Stimulated activated CD4-positive, alpha-beta T cell treated with anti-CD3 and anti-CD28 coated beads, Interleukin-12 subunit alpha, Interleukin-12 subunit beta, amount 100 ng/mL, for 24 hours (primary cell): ENCODE measurements at regions not wholly inside any gene's neighbourhood (a gene's known extent, or its start where the extent isn't known, plus 50 kb on each side); places are given as distances from the start of the nearest gene placed in this dataset.
"Not testable (repeated sequence)": the region's sequence is repeated elsewhere in the genome, so short reads cannot be mapped to it uniquely, and the experiment has no call there.

Experiments used
- DNase-seq, 2 experiments: peaks; one replicate each; pipeline ENCODE4 v3.0.0-alpha.2; 2020; ENCODE audit warnings: low read depth in 2 of 2

GRCh38 chr7:153405704-153406485 lies 646.3 kb upstream of the DPP6 start:
- DNase-seq = no peak

GRCh38 chr7:153406486-153406872 lies 645.7 kb upstream of the DPP6 start:
- DNase-seq = no peak

- DNase-seq = no peak
Observed at GRCh38 chr7:153407291-153408046, 644.7 kb upstream of the DPP6 start.

- DNase-seq = no peak
Observed at GRCh38 chr7:153408360-153409335, 643.5 kb upstream of the DPP6 start.

- DNase-seq = not testable (repeated sequence)
Observed at GRCh38 chr7:153409567-153410342, 642.4 kb upstream of the DPP6 start.

- DNase-seq = not testable (repeated sequence)
Observed at GRCh38 chr7:153410997-153411642, 641.1 kb upstream of the DPP6 start.

- DNase-seq = not testable (repeated sequence)
Observed at GRCh38 chr7:153412114-153412823, 639.9 kb upstream of the DPP6 start.

GRCh38 chr7:153412824-153413198 lies 639.4 kb upstream of the DPP6 start:
- DNase-seq = not testable (repeated sequence)

GRCh38 chr7:153413199-153413539 lies 639.0 kb upstream of the DPP6 start:
- no peak for DNase-seq

- no peak for DNase-seq
Observed at GRCh38 chr7:153413540-153414287, 638.5 kb upstream of the DPP6 start.

GRCh38 chr7:153414288-153414629 lies 637.9 kb upstream of the DPP6 start:
- DNase-seq = no peak

GRCh38 chr7:153415632-153416031 lies 636.6 kb upstream of the DPP6 start:
- DNase-seq = no peak

- no peak for DNase-seq
Observed at GRCh38 chr7:153422291-153423209, 629.6 kb upstream of the DPP6 start.

GRCh38 chr7:153423210-153423590 lies 629.0 kb upstream of the DPP6 start:
- no peak for DNase-seq

- no peak for DNase-seq
Observed at GRCh38 chr7:153430931-153431330, 621.3 kb upstream of the DPP6 start.

- DNase-seq = no peak
Observed at GRCh38 chr7:153432063-153432462, 620.1 kb upstream of the DPP6 start.

GRCh38 chr7:153433223-153433622 lies 619.0 kb upstream of the DPP6 start:
- no peak for DNase-seq

GRCh38 chr7:153440715-153441114 lies 611.5 kb upstream of the DPP6 start:
- DNase-seq = no peak
